ENCODE measurements at regions not wholly inside any gene's neighbourhood (a gene's known extent, or its start where the extent isn't known, plus 50 kb on each side); places are given as distances from the start of the nearest gene placed in this dataset.

GRCh38 chr16:35516551-35516950 is 2057.1 kb downstream of the TP53TG3F start:
- no peak for DNase-seq

GRCh38 chr16:35516971-35517370 is 2057.6 kb downstream of the TP53TG3F start:
- no peak for DNase-seq

GRCh38 chr16:35523991-35524390 is 2064.6 kb downstream of the TP53TG3F start:
- no peak for DNase-seq

GRCh38 chr16:35525979-35526590 is 2066.7 kb downstream of the TP53TG3F start:
- DNase-seq, result no peak

GRCh38 chr16:35532576-35532975 is 2073.2 kb downstream of the TP53TG3F start:
- no peak for DNase-seq

GRCh38 chr16:35533683-35534082 is 2074.3 kb downstream of the TP53TG3F start:
- no peak for DNase-seq

- DNase-seq, result no peak
These were observed 2084.1 kb downstream of the TP53TG3F start for GRCh38 chr16:35543486-35543885.

- no peak for DNase-seq
These were observed 2093.4 kb downstream of the TP53TG3F start for GRCh38 chr16:35552763-35553162.

GRCh38 chr16:35557731-35558130 is 2098.3 kb downstream of the TP53TG3F start:
- DNase-seq, result no peak

- no peak for DNase-seq
These were observed 2100.7 kb downstream of the TP53TG3F start for GRCh38 chr16:35559911-35560636.

- no peak for DNase-seq
These were observed 2101.2 kb downstream of the TP53TG3F start for GRCh38 chr16:35560637-35560984.

- DNase-seq, result no peak
These were observed 2101.9 kb downstream of the TP53TG3F start for GRCh38 chr16:35561346-35561745.

- no peak for DNase-seq
These were observed 2103.1 kb downstream of the TP53TG3F start for GRCh38 chr16:35562471-35562870.

- DNase-seq, result no peak
These were observed 2103.5 kb downstream of the TP53TG3F start for GRCh38 chr16:35562919-35563318.

- no peak for DNase-seq
These were observed 2104.7 kb downstream of the TP53TG3F start for GRCh38 chr16:35564148-35564547.

GRCh38 chr16:35564889-35565288 is 2105.5 kb downstream of the TP53TG3F start:
- no peak for DNase-seq

GRCh38 chr16:35565626-35566025 is 2106.2 kb downstream of the TP53TG3F start:
- DNase-seq, result no peak

GRCh38 chr16:35569413-35569812 is 2110.0 kb downstream of the TP53TG3F start:
- DNase-seq, result no peak

- DNase-seq, result no peak
These were observed 2111.5 kb downstream of the TP53TG3F start for GRCh38 chr16:35570946-35571345.

- no peak for DNase-seq
These were observed 2112.8 kb downstream of the TP53TG3F start for GRCh38 chr16:35572186-35572585.

- DNase-seq, result no peak
These were observed 2114.0 kb downstream of the TP53TG3F start for GRCh38 chr16:35573407-35573806.

- no peak for DNase-seq
These were observed 2114.6 kb downstream of the TP53TG3F start for GRCh38 chr16:35574011-35574410.

- DNase-seq, result no peak
These were observed 2115.3 kb downstream of the TP53TG3F start for GRCh38 chr16:35574454-35575431.

GRCh38 chr16:35575432-35575821 is 2116.0 kb downstream of the TP53TG3F start:
- no peak for DNase-seq

Data from NCI-H2107 (cell line).